Esophagus mucosa (tissue), 1 donor: ENCODE measurements at regions not wholly inside any gene's neighbourhood (a gene's known extent, or its start where the extent isn't known, plus 50 kb on each side); places are given as distances from the start of the nearest gene placed in this dataset.

Experiments used
- ATAC-seq: fragments of 200-7000 bp; cut with Tn5 transposase; one replicate; pipeline ENCODE4 v1.9.1; 2020
- donor health status: DM: yes; HTN: yes; CAD: no.

DNA sequence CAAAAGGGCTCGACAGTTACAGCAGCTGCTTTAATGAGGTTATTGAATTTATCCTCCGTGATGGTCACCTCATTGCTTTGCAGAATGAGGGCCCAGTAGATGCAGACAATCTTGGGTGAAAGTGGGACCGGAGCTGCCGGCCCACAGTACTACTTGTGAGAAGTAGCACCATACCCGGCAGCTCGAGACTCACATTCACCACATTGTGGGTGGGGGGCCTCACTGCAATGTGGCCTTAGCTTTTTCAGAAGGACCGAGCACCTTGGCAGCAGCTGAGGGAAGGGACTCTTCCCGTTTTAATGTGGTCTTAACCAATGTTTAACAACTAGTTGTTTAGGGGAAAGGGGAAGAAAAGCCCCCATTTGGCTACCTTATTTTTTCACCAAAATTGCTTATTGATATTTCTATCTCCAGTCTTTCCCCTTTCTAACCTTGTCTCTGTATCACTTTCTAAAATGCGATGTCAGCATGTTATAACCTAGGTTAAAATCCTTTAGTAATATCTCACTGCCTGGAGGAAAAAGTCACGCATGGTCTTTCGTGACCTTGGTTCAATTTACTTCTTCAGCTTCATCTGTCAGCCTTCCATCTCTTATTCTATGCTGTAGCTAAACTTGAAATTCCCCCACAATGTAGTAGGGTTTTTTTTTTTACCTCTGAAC is 87.4 kb upstream of the PHYHIPL start:
- ATAC-seq, result no peak

DNA sequence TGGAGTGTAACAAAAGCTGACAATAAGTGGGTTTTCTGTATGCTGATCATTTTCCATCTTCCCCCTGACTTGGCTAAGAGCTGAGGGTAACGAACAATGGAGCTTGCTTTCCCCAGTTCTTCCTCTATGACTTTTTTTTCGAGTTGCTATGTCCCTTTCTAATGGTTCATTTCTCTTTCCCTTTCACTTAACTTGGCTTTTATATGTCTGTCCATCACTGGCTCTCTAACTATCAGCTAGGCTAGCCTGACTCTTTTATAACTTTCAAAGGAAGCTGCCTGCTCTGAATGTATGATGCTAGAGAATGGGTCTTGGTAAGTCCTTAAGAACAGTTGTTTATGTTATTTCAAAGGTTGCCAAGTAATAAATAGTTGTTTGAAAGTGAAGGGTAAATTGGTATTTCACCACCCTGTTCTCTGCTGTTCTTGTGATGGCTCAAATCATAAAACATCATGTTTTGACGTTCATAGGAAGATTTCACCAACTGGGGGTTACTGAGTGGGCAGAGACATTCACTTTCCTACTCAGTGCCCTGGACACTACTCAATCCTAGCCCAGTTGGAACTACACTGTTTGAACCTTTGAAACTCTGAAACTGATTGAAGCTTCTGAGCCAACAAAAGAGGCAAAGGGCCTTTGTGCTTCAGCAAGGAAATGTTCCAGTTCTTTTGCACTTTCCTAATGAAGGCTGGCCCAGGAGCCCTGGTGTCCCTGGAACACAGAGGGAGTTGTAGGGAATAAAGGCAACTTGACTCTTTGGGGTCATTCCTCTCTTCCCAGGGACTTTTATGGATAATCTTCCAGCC is 85.4 kb upstream of the PHYHIPL start:
- no peak for ATAC-seq

DNA sequence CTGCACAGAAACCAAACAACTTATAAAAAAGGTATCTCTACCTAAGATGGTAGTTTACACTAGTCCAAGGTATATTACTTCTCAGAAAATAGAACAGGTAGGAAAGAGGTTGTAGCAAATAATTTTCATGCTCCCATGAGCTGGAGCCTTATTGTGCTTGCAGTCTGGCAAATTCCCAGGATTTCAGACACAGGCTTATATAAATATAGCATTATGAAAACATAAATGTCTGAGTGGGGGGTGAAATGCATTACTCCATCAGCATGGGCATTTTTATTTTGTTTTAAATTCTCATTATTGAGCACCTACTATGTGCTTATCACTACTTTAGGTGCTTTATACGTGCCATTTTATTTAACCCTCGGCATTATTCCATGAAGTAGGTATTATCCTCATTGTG is 83.0 kb upstream of the PHYHIPL start:
- no peak for ATAC-seq

DNA sequence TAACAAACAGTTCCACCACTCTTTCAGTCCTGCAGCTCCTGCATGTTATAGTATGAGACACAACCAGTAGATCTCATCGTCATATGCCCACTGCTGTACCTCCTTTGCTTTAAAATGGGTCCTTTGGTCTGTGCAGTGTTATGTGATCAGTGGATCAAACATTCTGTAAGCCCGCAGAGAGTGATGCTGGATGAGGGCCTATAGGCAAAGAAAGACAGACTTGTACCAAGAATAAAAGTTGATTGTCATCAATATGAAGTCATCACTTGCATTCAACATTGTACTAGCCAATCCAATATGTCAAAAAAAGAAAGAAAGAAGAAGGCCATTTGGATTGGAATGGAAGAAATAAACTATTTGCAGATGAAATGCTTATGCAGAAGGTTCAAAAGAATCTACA is 79.8 kb upstream of the PHYHIPL start:
- no peak for ATAC-seq

DNA sequence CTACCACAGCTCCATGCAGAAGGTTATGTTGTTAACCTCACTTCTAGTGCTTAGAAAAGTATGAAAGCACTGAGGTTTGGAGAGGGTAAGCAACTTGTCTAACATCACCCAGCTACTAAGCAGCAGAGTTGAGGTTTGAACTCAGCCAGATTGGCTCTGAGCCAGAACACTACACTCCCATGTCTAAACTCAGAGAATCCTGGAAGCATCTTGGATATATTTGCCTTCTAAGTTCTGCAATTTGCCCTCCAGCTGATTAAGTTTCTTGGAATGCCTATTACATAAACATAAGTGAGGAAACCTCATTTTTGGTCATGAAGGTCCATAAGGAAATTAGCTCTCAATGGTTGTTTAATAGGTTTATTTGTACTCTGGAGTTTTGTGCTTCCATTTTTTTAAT is 78.1 kb upstream of the PHYHIPL start:
- no peak for ATAC-seq

DNA sequence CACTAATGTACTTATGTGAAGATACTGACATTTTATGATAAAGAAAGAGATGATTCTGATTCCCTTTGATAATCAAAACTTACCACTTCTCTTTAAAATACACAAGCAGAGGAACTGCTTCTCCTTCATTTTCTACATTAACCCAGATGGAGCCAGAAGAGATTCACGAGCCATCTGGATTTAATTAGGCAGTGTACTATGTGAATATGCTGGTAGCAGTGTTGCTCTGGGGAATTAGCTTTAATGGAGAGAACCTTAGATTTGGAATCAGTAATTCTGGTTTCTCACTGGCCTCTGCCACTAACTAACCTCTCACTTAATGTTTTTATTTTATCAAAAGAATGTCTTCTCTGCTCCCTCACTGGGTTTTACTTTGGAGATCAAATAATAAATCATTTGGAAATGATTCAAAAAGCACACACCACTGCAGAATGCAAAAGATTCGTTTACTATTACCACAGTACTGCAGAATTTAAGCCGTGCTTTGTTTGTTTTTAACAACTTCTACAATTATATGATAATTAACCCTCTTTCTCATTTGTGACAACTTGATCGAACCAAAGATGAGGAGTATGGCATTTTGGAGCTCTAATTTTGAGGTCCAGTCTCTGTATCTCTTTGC is 77.5 kb upstream of the PHYHIPL start:
- ATAC-seq, result no peak

DNA sequence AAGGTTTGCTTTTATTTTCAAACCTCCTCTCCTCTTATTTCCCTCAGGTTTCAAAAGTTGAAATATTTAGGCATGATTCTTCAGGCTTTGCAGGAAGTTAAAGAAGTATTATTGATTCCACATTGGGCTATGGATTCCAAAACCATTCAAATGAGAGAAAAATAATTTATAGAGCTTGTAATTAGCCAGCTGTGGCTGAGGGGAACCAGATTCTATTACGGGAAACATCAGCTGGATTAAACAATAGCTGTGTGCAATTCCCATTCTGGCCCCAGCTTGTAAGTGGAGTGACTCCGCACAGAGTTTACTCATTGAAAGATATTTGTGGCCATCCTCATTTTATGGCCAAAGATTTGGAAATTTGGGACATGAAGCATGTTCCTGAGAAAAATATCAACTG is 77.0 kb upstream of the PHYHIPL start:
- ATAC-seq, result no peak

DNA sequence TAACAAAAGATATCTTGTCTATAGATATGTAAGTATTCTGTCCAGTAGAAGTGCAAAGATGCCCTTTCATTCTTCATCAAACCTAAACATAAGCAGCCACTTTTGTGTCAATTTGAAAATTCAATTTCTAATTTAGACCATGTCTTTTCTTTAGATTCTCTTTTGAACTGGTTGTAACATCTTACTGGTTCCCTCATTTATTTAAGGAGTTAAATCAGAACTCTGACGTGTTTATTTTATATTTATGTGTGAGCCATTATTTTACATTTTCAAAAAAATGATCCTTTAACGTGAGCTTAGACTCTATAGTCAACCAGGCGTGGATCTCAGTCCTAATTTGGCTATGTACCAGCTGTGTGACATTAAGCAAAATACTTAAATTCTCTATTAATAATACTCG is 74.0 kb upstream of the PHYHIPL start:
- ATAC-seq, result no peak

DNA sequence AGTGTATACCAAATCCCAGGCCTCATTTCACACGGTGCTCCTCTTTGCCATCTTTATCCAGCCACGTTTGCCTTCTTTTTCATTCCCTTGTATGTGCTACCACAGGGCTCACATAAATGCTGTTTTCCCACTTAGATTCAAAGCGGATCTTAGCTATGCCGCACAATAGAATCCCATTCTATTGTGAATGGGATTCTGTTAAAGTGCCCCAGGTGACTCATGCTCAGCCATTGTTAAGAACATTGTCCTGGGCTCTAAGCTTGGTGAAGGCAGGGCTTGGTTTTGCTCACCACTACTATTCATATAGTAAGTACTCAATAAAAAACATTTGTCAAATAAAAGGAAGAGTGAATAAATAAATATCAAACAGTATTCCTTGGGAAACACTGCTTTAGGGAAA is 72.3 kb upstream of the PHYHIPL start:
- no peak for ATAC-seq

DNA sequence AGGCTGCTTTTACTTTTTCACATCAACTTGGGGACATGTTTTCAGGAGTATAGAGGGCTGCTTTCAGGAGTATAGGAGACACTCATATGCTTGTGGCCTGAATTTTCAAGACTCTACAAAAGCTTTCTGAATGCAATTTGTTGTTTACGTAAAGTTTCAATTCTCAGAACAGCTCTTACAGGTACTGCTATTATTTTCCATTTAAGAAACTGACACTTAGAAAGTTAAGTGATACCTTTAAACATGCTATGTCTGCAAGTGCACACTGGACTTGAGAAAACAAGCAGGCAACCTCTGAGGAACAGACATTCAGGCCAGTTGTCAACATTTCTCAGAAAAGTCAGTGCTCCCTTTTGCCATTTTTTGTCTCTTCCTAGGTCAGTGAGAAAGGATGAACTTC is 70.0 kb upstream of the PHYHIPL start:
- ATAC-seq, result no peak

DNA sequence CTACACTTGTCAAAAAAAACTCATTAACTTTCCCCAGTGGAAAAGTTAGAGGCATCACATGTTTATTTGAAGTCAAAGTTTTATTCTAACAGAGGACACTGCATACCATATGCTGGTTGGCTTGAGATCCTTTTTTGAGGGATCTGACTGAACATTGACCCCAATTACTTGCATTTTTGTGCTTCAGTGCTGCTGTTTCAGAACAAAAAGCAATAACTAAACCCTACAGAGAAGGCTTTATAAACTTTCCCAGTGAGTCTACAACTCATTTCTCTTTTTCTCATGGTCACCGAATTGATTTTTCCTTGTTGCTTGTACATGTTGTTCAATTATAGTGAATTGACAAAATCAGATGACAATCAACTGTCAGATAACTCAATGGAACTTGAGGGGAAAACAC is 69.3 kb upstream of the PHYHIPL start:
- ATAC-seq, result no peak

DNA sequence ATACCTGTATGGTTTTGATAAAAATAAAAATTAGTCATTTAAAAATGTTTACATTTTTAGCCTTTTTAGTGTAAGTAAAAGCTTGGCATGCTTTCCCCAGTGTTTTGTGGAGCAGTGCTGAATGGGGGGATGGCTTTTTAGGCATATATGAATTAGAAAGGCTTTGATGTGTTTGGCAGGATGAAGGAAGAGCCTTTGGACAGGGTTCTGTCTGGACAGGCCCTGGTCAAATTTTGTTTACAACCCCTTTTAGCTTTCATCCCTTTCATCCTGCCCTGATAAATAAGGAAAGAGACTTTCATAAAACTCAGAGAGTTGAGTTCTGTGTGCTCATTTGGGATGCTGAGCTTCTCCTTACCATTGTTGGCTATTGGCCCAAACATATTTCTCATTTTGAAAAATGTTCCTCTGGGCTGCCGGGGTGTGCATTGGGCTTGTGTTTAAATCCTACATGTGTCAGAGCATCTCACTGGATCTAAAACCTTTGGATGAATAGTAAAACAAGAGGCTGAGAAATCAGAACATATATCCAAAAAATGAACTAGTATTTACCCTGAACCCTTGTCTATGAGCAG is 68.1 kb upstream of the PHYHIPL start:
- ATAC-seq, result no peak

DNA sequence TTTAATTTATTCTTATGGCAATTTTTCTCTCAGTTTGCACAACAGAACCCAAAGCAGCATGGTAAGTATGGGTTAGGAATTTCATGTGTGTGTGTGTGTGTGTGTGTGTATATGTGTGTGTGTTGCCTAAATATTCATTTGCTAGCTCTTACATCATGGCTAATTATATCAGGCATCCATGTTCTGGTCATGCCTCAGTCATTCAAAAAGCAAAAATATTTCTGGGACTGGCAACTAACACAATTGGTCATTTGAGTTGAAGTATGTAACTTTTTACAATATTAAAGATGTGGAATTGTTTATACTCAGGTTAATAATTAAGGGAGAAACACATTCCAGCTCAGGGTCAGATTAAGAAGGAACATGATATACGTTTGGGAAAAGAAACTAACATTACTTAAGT is 67.6 kb upstream of the PHYHIPL start:
- ATAC-seq, result no peak

DNA sequence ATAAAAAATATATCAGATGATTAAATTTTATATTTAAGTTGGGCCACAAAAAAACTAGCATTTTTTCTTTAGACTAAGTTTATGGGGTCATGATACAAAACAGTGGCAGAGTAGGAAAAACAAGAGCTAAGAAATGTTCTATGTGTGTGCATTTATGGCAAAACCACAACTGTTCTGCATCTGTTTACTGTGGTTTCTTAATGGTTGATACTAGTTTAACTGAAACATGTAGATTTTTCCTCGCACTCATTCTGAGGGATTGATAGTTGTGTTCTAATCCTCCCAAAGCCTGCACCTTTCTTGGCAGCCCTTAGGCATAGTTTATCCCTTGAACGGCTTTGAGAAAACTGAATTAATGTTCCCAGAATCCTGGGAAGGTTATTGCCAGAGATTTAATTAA is 66.6 kb upstream of the PHYHIPL start:
- ATAC-seq, result no peak

DNA sequence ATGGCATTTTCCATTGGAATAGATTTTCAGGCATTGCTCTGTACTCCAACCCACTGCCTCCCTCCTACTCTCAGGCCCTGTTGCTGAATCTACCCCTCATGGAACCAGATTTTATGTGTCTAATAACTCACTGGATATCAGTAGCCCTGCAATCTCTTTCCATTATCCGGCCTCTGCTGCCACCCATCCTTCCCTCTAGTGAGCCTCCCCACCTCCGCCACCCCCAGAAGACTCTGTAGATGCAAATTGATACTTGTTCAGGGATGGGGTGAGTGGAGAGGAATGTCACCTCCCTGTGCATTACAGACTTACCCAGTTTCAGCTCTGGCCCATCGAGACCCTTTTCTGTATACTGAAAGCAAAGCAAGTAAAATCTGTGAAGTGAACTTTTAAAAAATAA is 52.3 kb upstream of the PHYHIPL start:
- ATAC-seq, result no peak

DNA sequence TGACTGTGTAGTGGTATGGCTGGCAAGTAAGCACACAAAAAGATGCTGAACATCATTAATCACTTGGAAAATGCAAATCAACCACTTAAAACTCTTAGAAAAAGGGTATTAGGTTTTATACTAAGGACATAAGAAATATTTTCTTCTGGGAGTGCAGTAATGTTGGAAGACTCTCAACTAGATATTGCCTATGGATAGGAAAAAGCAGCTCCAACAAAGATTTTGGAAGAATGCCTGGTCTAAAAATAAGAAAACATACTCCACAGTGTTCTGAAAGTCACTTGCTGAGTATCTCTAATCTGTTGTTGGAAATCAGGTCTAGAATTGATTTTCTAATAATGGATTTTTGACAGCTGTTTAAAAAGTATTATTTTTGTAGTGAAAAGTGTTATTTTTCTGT is 50.8 kb upstream of the PHYHIPL start:
- no peak for ATAC-seq

DNA sequence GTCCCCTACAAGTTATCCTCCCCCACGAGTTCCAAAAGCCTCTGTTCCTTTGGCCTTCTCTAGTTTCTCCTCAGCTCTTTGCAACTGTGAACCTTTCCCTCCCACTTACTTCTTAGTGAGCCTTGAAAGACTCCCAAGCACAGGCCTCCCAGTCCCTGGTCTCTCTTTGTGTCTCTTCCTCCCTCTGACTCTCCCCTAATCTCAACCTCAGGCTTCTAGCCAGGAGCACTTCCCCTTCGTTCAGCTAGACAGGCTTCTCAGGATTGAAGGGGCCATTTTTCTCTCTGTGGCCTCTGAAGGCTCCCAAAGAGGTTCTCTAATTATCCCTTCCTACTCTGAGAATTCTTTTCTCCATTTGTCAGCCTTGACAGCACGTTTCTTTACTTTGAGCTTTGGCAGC is 50.2 kb upstream of the PHYHIPL start:
- no peak for ATAC-seq
